Fibroblast of mammary gland (primary cell): ENCODE measurements at regions not wholly inside any gene's neighbourhood (a gene's known extent, or its start where the extent isn't known, plus 50 kb on each side); places are given as distances from the start of the nearest gene placed in this dataset.

ENCODE experiments used
- DNase-seq: peaks from one replicate; pipeline ENCODE4 v3.0.0-alpha.2; 2010; ENCODE audit warnings: low read depth
- H3K4me3 ChIP-seq: 2 replicates; pipeline ENCODE4 v1.5.1; 2011; ENCODE audit warnings: low read depth, mild to moderate bottlenecking, low read length, moderate library complexity; ENCODE audit not compliant: control insufficient read depth
- TF ChIP-seq, protein P1 (sequence below): conservative IDR thresholded peaks from 2 replicates; pipeline ENCODE4 v1.5.1; 2011; ENCODE audit warnings: low read depth, low read length, inconsistent platforms; ENCODE audit not compliant: control insufficient read depth, insufficient read depth

DNA sequence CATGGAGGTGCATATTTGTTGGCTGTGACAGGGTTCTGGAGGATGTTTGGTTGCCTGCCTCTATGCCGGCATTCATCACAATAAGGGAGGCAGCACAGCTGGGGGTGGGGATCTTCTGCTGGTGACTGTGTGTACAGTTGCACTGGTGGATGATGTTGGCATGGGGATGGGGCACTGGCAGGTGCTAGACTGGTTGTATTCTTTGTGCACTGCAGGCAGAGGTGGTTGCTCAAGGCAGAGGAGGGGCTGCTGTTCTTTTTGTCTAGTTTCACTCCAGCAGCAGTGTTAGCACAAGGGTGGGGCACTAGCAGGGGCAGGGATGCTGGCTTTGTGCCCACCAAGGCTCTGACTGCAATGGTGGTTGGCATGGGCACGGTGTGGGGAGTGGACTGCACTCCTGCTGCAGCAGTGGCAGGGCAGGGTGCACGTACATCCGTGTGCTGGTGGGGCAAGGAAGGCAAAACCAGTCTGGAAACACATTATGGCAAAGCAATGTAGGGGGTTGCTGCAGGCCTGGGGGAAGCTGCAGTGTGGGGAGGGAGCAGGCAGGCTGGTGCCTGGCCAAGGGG is 69.3 kb downstream of the ISOC1 start:
- no peak overlapping the region for H3K4me3 ChIP-seq
- DNase-seq: no peak
- TF ChIP-seq, protein P1, sequence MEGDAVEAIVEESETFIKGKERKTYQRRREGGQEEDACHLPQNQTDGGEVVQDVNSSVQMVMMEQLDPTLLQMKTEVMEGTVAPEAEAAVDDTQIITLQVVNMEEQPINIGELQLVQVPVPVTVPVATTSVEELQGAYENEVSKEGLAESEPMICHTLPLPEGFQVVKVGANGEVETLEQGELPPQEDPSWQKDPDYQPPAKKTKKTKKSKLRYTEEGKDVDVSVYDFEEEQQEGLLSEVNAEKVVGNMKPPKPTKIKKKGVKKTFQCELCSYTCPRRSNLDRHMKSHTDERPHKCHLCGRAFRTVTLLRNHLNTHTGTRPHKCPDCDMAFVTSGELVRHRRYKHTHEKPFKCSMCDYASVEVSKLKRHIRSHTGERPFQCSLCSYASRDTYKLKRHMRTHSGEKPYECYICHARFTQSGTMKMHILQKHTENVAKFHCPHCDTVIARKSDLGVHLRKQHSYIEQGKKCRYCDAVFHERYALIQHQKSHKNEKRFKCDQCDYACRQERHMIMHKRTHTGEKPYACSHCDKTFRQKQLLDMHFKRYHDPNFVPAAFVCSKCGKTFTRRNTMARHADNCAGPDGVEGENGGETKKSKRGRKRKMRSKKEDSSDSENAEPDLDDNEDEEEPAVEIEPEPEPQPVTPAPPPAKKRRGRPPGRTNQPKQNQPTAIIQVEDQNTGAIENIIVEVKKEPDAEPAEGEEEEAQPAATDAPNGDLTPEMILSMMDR: no peak

DNA sequence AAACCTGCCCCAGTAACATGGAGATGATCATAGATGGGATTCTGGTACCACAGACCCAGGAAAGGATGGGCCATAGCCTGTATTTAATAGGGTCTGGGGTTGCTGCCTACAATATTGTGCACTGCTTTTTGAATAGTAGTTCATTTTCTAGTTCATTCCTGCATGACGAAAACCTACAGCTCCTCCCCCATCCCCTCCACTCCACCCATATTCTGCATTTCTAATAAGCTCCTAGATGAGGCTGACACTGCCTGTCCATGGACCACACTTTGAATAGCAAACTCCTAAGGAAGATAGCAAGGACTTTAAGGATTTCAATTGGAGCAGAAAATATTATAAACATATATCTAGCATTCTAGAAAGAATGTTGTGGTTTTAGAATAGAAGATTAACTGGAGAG is 75.5 kb downstream of the ISOC1 start:
- no peak overlapping the region for H3K4me3 ChIP-seq
- TF ChIP-seq, protein P1: no peak
- no peak for DNase-seq

- no peak overlapping the region for H3K4me3 ChIP-seq
- TF ChIP-seq, protein P1: no peak
- no peak for DNase-seq
Observed at GRCh38 chr5:129171194-129171944, 76.8 kb downstream of the ISOC1 start.

GRCh38 chr5:129172580-129172979 is 78.0 kb downstream of the ISOC1 start:
- H3K4me3 ChIP-seq: no peak overlapping the region
- DNase-seq: peak; percentile 36
- TF ChIP-seq, protein P1: peak; percentile 25

- TF ChIP-seq, protein P1: no peak
- no peak for DNase-seq
- no peak overlapping the region for H3K4me3 ChIP-seq
Observed at GRCh38 chr5:129173771-129174170, 79.2 kb downstream of the ISOC1 start.

DNA sequence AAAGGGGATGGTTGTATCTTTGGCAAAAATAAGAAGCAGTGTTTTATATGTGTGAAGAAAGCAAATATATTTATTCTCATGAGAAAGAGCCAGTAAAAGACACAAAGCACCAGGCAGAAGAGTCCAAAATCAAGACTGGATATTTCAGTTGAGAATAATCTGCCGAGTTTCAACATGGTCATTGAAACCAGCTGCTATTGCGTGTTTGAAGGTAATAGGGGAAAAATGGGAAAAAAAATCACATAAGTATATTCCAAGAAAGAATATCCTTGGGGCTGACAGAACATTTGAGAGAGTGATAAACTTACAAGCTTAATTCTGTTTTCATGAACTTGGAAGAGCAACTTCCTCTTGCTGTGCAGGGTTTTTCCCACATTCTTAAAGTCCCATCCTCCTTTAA is 79.9 kb downstream of the ISOC1 start:
- DNase-seq: no peak

More for the DNA sequence above, 79.9 kb downstream of the ISOC1 start:
- TF ChIP-seq, protein P1: no peak
- H3K4me3 ChIP-seq: no peak overlapping the region
